Right atrium auricular region (tissue), 2 donors: ENCODE measurements at regions not wholly inside any gene's neighbourhood (a gene's known extent, or its start where the extent isn't known, plus 50 kb on each side); places are given as distances from the start of the nearest gene placed in this dataset.
"Not testable (repeated sequence)": the region's sequence is repeated elsewhere in the genome, so short reads cannot be mapped to it uniquely, and the experiment has no call there.

Experiments used
- DNase-seq: peaks from one replicate; pipeline ENCODE4 v3.0.0-alpha.2; 2019; ENCODE audit warnings: low spot score
- H3K27ac ChIP-seq, 2 donors: fragments of 200-600 bp; sonication (generic); 1 replicate in 1 of 2; 2 replicates in 1 of 2; pipeline ENCODE4 v1.5.1; 2016 to 2019
- H3K27me3 ChIP-seq, 2 donors: fragments of 200-600 bp; sonication (generic); one replicate each; pipeline versions ENCODE4 v1.5.1 to v1.6.0; 2017 to 2019
- H3K36me3 ChIP-seq: fragments of 200-600 bp; sonication (generic); one replicate; pipeline ENCODE4 v1.5.1; 2016
- H3K4me1 ChIP-seq, 2 donors: fragments of 200-600 bp; sonication (generic); one replicate each; pipeline versions ENCODE4 v1.5.1 to v1.6.0; 2017 to 2019
- H3K4me3 ChIP-seq, 2 donors: fragments of 200-600 bp; sonication (generic); 1 replicate in 1 of 2; 2 replicates in 1 of 2; pipeline ENCODE4 v1.5.1; 2017 to 2019; ENCODE audit warnings: mild to moderate bottlenecking in 1 of 2, moderate library complexity in 1 of 2
- H3K9me3 ChIP-seq, 2 donors: fragments of 200-600 bp; sonication (generic); one replicate each; pipeline ENCODE4 v1.5.1; 2019
- CTCF ChIP-seq, 2 donors: fragments of 200-600 bp; sonication (generic); IDR thresholded peaks; one replicate each; pipeline ENCODE4 v1.5.1; 2019; ENCODE audit warnings: antibody characterized with exemption in 2 of 2

- no peaks in the 10 kb centered on the region for H3K4me1 ChIP-seq
- H3K4me3 ChIP-seq: no peak overlapping the region
- H3K9me3 ChIP-seq: no peaks in the 10 kb centered on the region
- no peak overlapping the region for H3K27ac ChIP-seq
- DNase-seq: no peak
- H3K27me3 ChIP-seq: no peaks in the 10 kb centered on the region
- H3K36me3 ChIP-seq: no peaks in the 10 kb centered on the region
- no peak for TF ChIP-seq CTCF (IDR thresholded peaks at IDR 0.05)
Observed at GRCh38 chr6:97347111-97347510, 64.1 kb upstream of the MMS22L start.

- TF ChIP-seq CTCF (IDR thresholded peaks at IDR 0.05): no peak
- no peaks in the 10 kb centered on the region for H3K36me3 ChIP-seq
- H3K27me3 ChIP-seq: no peaks in the 10 kb centered on the region
- no peak overlapping the region for H3K27ac ChIP-seq
- DNase-seq: no peak
- H3K4me3 ChIP-seq: no peak overlapping the region
- no peaks in the 10 kb centered on the region for H3K4me1 ChIP-seq
- no peaks in the 10 kb centered on the region for H3K9me3 ChIP-seq
Observed at GRCh38 chr6:97361286-97361685, 78.3 kb upstream of the MMS22L start.

- H3K36me3 ChIP-seq: no peaks in the 10 kb centered on the region
- H3K27ac ChIP-seq: no peak overlapping the region
- no peak overlapping the region for H3K4me3 ChIP-seq
- no peaks in the 10 kb centered on the region for H3K9me3 ChIP-seq
- DNase-seq: no peak
- H3K27me3 ChIP-seq: no peaks in the 10 kb centered on the region
- H3K4me1 ChIP-seq: no peaks in the 10 kb centered on the region
- TF ChIP-seq CTCF (IDR thresholded peaks at IDR 0.05): no peak
Observed at GRCh38 chr6:97364327-97364726, 81.3 kb upstream of the MMS22L start.

GRCh38 chr6:97382071-97382470, 99.1 kb upstream of the MMS22L start:
- not testable (repeated sequence) for DNase-seq, H3K9me3 ChIP-seq, H3K27ac ChIP-seq, H3K36me3 ChIP-seq, H3K4me3 ChIP-seq, H3K4me1 ChIP-seq, H3K27me3 ChIP-seq

GRCh38 chr6:97392735-97393134, 109.7 kb upstream of the MMS22L start:
- Histone ChIP-seq H3K4me1 (no peaks in the 10 kb centered on the region), H3K36me3 (no peaks in the 10 kb centered on the region), H3K27ac (no peak overlapping the region), H3K9me3 (no peaks in the 10 kb centered on the region), H3K4me3 (no peak overlapping the region), H3K27me3 (no peaks in the 10 kb centered on the region)
- TF ChIP-seq CTCF (IDR thresholded peaks at IDR 0.05): no peak
- no peak for DNase-seq

- no peak for DNase-seq
- no peak overlapping the region for H3K27ac ChIP-seq
Observed at GRCh38 chr6:97394160-97394748, 111.2 kb upstream of the MMS22L start.

More at GRCh38 chr6:97394160-97394748, 111.2 kb upstream of the MMS22L start:
- Histone ChIP-seq H3K27me3 (no peaks in the 10 kb centered on the region), H3K36me3 (no peaks in the 10 kb centered on the region), H3K4me3 (no peak overlapping the region), H3K9me3 (no peaks in the 10 kb centered on the region), H3K4me1 (no peaks in the 10 kb centered on the region)
- peak; percentile 86 to 94 for TF ChIP-seq CTCF (IDR thresholded peaks at IDR 0.05)
